ENCODE measurements at regions not wholly inside any gene's neighbourhood (a gene's known extent, or its start where the extent isn't known, plus 50 kb on each side); places are given as distances from the start of the nearest gene placed in this dataset.
A peak's percentile ranks its signal among the peaks of the same experiment; 100 is the strongest.

DNA sequence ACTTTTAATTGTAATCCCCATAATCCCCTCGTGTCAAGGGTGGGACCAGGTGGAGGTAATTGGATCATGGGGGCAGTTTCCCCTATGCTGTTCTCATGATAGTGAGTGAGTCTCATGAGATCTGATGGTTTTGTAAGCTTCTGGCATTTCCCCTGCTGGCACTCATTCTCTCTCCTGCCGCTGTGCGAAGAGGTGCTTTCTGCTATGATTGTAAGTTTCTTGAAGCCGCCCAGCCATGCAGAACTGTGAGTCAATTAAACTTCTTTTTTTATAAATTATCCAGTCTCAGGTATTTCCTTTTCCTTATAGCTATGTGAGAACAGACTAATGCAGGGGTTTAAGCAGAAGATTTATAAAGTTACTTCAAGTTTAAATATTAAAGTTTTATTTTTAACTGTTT is 655.2 kb downstream of the EPHA4 start:
- H3K9me3 ChIP-seq = no peaks in the 10 kb centered on the region
- no peaks in the 10 kb centered on the region for H3K27me3 ChIP-seq
- TF ChIP-seq, protein P1, sequence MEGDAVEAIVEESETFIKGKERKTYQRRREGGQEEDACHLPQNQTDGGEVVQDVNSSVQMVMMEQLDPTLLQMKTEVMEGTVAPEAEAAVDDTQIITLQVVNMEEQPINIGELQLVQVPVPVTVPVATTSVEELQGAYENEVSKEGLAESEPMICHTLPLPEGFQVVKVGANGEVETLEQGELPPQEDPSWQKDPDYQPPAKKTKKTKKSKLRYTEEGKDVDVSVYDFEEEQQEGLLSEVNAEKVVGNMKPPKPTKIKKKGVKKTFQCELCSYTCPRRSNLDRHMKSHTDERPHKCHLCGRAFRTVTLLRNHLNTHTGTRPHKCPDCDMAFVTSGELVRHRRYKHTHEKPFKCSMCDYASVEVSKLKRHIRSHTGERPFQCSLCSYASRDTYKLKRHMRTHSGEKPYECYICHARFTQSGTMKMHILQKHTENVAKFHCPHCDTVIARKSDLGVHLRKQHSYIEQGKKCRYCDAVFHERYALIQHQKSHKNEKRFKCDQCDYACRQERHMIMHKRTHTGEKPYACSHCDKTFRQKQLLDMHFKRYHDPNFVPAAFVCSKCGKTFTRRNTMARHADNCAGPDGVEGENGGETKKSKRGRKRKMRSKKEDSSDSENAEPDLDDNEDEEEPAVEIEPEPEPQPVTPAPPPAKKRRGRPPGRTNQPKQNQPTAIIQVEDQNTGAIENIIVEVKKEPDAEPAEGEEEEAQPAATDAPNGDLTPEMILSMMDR (IDR thresholded peaks at IDR 0.05) = no peak
- intact Hi-C loops (cut with DNase I) = no loop called here
- DNase-seq (no peak), ATAC-seq (no peak)
- no peaks in the 10 kb centered on the region for H3K4me1 ChIP-seq
- H3K4me3 ChIP-seq = no peak overlapping the region
- no peak overlapping the region for H3K27ac ChIP-seq
- H3K36me3 ChIP-seq = no peaks in the 10 kb centered on the region

DNA sequence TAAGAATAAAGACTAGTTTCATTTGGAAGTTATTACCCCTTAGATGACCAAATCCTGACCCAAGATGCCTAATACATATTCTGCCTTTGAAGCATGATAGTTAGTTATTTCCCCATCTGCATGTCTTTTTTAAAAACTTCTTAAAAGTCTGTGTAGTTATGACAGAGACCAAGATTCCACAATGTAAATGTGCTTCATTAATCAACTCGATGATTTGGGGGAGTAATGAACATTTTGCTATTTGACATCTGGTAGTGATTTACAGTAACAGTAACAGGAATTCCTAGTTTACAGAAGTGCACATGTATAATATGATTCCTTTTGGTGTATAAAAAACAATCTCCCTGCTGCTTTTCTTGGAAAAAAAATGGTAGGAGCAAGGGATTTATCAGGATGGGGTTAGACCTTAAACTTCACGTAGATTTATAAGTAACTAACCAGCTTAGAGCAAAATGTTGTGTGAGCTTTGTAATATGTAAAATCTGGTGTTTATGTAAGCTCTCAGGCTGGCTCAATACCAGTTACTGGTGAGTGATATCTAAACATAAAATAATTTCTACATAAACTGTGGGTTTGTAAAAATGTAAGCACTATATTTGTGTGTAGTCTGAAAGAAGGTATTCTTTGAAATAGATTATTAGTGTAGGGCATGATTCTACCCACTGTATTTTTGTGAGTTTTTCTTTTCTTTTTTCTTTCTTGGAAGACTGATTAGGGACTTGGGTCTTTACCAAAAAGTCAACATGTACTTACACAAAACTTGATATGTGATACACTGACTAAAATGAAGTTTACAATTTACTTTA is 641.6 kb downstream of the EPHA4 start:
- TF ChIP-seq, protein P1 (IDR thresholded peaks at IDR 0.05) = no peak
- Histone ChIP-seq H3K4me1 (no peaks in the 10 kb centered on the region), H3K27me3 (no peaks in the 10 kb centered on the region), H3K9me3 (peaks cover 0 to 26% of the 10 kb centered on the region in 2 donors), H3K4me3 (no peak overlapping the region), H3K27ac (no peak overlapping the region), H3K36me3 (no peaks in the 10 kb centered on the region)
- ATAC-seq (no peak), DNase-seq (peak in 2 of 4 donors; percentile 15)
- intact Hi-C loops (cut with DNase I) = no loop called here

DNA sequence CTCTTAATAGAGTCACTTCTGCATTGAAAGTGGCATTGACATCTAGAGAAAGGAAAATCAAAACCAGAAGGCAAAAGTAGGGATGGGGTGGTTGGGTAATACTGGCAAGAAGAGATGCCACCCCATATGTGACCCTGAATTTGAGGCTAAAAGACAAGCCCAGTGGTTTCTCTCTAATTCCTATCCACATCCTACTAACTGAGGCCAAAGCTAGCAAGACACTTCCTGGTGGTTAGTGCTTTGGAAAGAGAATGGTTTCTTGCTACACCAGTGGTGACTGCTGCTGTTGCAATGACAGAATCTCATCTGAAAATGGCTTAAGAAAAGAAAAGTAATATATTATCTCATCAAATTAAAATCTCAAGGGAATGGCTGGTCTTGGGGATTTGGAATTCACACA is 640.6 kb downstream of the EPHA4 start:
- TF ChIP-seq, protein P1 (IDR thresholded peaks at IDR 0.05) = no peak
- H3K36me3 ChIP-seq = no peaks in the 10 kb centered on the region
- DNase-seq (no peak), ATAC-seq (no peak)
- no peaks in the 10 kb centered on the region for H3K4me1 ChIP-seq
- H3K27me3 ChIP-seq = no peaks in the 10 kb centered on the region
- H3K9me3 ChIP-seq = peaks cover 0 to 16% of the 10 kb centered on the region in 2 donors
- no peak overlapping the region for H3K27ac ChIP-seq
- intact Hi-C loops (cut with DNase I) = no loop called here
- no peak overlapping the region for H3K4me3 ChIP-seq

GRCh38 chr2:220932041-220932440 is 640.1 kb downstream of the EPHA4 start:
- H3K9me3 ChIP-seq = peaks cover 0 to 11% of the 10 kb centered on the region in 2 donors
- H3K4me3 ChIP-seq = no peak overlapping the region
- ATAC-seq = no peak
- H3K4me1 ChIP-seq = no peaks in the 10 kb centered on the region
- H3K27me3 ChIP-seq = no peaks in the 10 kb centered on the region
- no peak overlapping the region for H3K27ac ChIP-seq
- intact Hi-C loops (cut with DNase I) = no loop called here
- no peak for DNase-seq
- H3K36me3 ChIP-seq = no peaks in the 10 kb centered on the region
- TF ChIP-seq, protein P1 (IDR thresholded peaks at IDR 0.05) = no peak

GRCh38 chr2:220935789-220936321 is 636.2 kb downstream of the EPHA4 start:
- Histone ChIP-seq H3K4me1 (no peaks in the 10 kb centered on the region), H3K27ac (no peak overlapping the region)

More at GRCh38 chr2:220935789-220936321, 636.2 kb downstream of the EPHA4 start:
- TF ChIP-seq, protein P1 (IDR thresholded peaks at IDR 0.05) = no peak
- H3K4me3 ChIP-seq = no peak overlapping the region
- intact Hi-C loops (cut with DNase I) = no loop called here
- H3K36me3 ChIP-seq = no peaks in the 10 kb centered on the region
- no peak for ATAC-seq
- DNase-seq = no peak
- H3K27me3 ChIP-seq = no peaks in the 10 kb centered on the region
- no peaks in the 10 kb centered on the region for H3K9me3 ChIP-seq
